Neural progenitor cell (in vitro differentiated cells): ENCODE measurements at regions not wholly inside any gene's neighbourhood (a gene's known extent, or its start where the extent isn't known, plus 50 kb on each side); places are given as distances from the start of the nearest gene placed in this dataset.

ENCODE experiments used
- EZH2 ChIP-seq: fragments of 200-600 bp; sonication (generic); IDR thresholded peaks from 2 replicates; pipeline ENCODE4 v1.6.1; 2017; ENCODE audit warnings: antibody characterized with exemption, mild to moderate bottlenecking, moderate library complexity
- TF ChIP-seq, protein P1 (sequence below): fragments of 200-600 bp; sonication (generic); IDR thresholded peaks from 2 replicates; pipeline ENCODE4 v1.5.1; 2017; ENCODE audit warnings: antibody characterized with exemption, mild to moderate bottlenecking

DNA sequence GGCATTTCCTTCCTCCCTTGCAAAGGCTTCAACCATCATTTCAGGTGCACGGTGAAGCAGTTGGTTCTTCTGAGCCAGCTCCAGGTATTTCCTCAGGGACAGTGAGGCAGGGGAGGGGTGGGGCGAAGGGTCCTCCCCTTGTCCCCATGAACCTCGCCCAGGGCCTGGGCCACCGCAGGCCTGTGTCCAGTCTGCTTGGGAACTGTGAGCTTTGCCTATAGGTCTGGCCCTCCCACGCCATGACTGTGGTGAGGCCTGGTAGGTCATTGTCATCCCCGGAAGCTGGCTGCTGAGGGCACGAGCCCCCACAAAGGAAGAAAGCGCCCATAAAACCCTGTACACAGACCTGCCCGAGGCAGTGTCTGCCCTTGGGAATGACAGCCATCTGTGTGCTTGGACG lies 134.3 kb downstream of the ACKR3 start:
- TF ChIP-seq, protein P1, sequence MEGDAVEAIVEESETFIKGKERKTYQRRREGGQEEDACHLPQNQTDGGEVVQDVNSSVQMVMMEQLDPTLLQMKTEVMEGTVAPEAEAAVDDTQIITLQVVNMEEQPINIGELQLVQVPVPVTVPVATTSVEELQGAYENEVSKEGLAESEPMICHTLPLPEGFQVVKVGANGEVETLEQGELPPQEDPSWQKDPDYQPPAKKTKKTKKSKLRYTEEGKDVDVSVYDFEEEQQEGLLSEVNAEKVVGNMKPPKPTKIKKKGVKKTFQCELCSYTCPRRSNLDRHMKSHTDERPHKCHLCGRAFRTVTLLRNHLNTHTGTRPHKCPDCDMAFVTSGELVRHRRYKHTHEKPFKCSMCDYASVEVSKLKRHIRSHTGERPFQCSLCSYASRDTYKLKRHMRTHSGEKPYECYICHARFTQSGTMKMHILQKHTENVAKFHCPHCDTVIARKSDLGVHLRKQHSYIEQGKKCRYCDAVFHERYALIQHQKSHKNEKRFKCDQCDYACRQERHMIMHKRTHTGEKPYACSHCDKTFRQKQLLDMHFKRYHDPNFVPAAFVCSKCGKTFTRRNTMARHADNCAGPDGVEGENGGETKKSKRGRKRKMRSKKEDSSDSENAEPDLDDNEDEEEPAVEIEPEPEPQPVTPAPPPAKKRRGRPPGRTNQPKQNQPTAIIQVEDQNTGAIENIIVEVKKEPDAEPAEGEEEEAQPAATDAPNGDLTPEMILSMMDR = no peak
- TF ChIP-seq EZH2 = no peak
